Neural progenitor cell (in vitro differentiated cells): ENCODE measurements at regions not wholly inside any gene's neighbourhood (a gene's known extent, or its start where the extent isn't known, plus 50 kb on each side); places are given as distances from the start of the nearest gene placed in this dataset.

Experiments used
- CTCF ChIP-seq: fragments of 200-600 bp; sonication (generic); IDR thresholded peaks from 2 replicates; pipeline ENCODE4 v1.5.1; 2017; ENCODE audit warnings: antibody characterized with exemption, mild to moderate bottlenecking
- EZH2 ChIP-seq: fragments of 200-600 bp; sonication (generic); IDR thresholded peaks from 2 replicates; pipeline ENCODE4 v1.6.1; 2017; ENCODE audit warnings: antibody characterized with exemption, mild to moderate bottlenecking, moderate library complexity
- EZH2phosphoT487 ChIP-seq: fragments of 200-600 bp; sonication (generic); IDR thresholded peaks from 2 replicates; pipeline ENCODE4 v1.6.1; 2017; ENCODE audit warnings: antibody characterized with exemption

GRCh38 chr7:3238525-3239210 is 62.4 kb upstream of the SDK1 start:
- no peak for TF ChIP-seq CTCF
- no peak for TF ChIP-seq EZH2
- TF ChIP-seq EZH2phosphoT487: no peak
